Keratinocyte (primary cell): ENCODE measurements at regions not wholly inside any gene's neighbourhood (a gene's known extent, or its start where the extent isn't known, plus 50 kb on each side); places are given as distances from the start of the nearest gene placed in this dataset.

Experiments
- CTCF ChIP-seq, 3 experiments: IDR thresholded peaks in 1 of 3; conservative IDR thresholded peaks in 1 of 3; optimal IDR thresholded peaks in 1 of 3; 2 replicates in 2 of 3; 3 replicates in 1 of 3; pipeline versions ENCODE3 to v1.5.1; 2011; ENCODE audit warnings: low read length in 3 of 3, mild to moderate bottlenecking in 3 of 3, moderate library complexity in 2 of 3, control low read depth in 1 of 3, inconsistent platforms in 1 of 3; ENCODE audit not compliant: insufficient read depth in 2 of 3; ENCODE audit errors: extremely low read depth in 1 of 3
- EZH2 ChIP-seq: IDR thresholded peaks from one replicate; pipeline ENCODE4 v1.6.1; 2012; ENCODE audit warnings: inconsistent platforms, mild to moderate bottlenecking, low read length, moderate library complexity

GRCh38 chr16:50868577-50868976, 126.7 kb downstream of the CYLD start:
- TF ChIP-seq CTCF (optimal IDR thresholded peaks at IDR 0.05 in 1 of 3, IDR thresholded peaks at IDR 0.05 in 1 of 3, conservative IDR thresholded peaks at IDR 0.05 in 1 of 3; ENCODE audit: extremely low read depth in 1 of 3, insufficient read depth in 2 of 3, low read length in 3 of 3) (no peak), EZH2 (no peak)
